Psoas muscle (tissue), 7 donors: ENCODE measurements at regions not wholly inside any gene's neighbourhood (a gene's known extent, or its start where the extent isn't known, plus 50 kb on each side); places are given as distances from the start of the nearest gene placed in this dataset.
A peak's percentile ranks its signal among the peaks of the same experiment; 100 is the strongest.

ENCODE experiments used
- ATAC-seq, 4 donors: fragments of 200-7000 bp; cut with Tn5 transposase; one replicate each; pipeline ENCODE4 v1.9.1; 2020; ENCODE audit warnings: moderate library complexity in 3 of 4, mild to moderate bottlenecking in 2 of 4
- DNase-seq, 2 donors: peaks; one replicate each; pipeline ENCODE4 v3.0.0-alpha.2; 2020
- H3K27ac ChIP-seq: fragments of 200-600 bp; one replicate; pipeline ENCODE4 v1.8.0; 2022
- H3K27me3 ChIP-seq, 3 donors: fragments of 200-600 bp in 1 of 3; one replicate each; pipeline versions ENCODE4 v1.6.1 to v1.8.0; 2013 to 2022; ENCODE audit warnings: low read length in 2 of 3, mild to moderate bottlenecking in 2 of 3, moderate library complexity in 1 of 3; ENCODE audit not compliant: insufficient read depth in 3 of 3
- H3K36me3 ChIP-seq, 2 donors: fragments of 200-600 bp in 1 of 2; one replicate each; pipeline versions ENCODE4 v1.6.1 to v1.8.0; 2013 to 2022; ENCODE audit warnings: low read depth in 1 of 2, mild to moderate bottlenecking in 1 of 2, moderate library complexity in 1 of 2; ENCODE audit not compliant: insufficient read depth in 1 of 2
- H3K4me1 ChIP-seq: fragments of 200-600 bp; one replicate; pipeline ENCODE4 v1.8.0; 2022
- H3K4me3 ChIP-seq: fragments of 200-600 bp; one replicate; pipeline ENCODE4 v1.8.0; 2022; ENCODE audit warnings: mild to moderate bottlenecking
- H3K9me3 ChIP-seq: fragments of 200-600 bp; one replicate; pipeline ENCODE4 v1.8.0; 2022
- CTCF ChIP-seq: fragments of 200-600 bp; IDR thresholded peaks from one replicate; pipeline ENCODE4 v1.8.0; 2022; ENCODE audit warnings: antibody characterized with exemption
- WGBS, 3 donors: extraction: QIAGEN DNeasy Blood & Tissue Kit; methylation state at CpG; one replicate each; pipeline versions ENCODE4 v1.1.6 to v1.1.7; 2013; 5-methylcytosine and 5-hydroxymethylcytosine counted together
- intact Hi-C, 2 donors: fragments of 100-400 bp; cut with DNase I; formaldehyde crosslinking; loops; one replicate each; pipeline versions ENCODE4 v1.11.0 to v1.14.2; 2022
- donor health status: healthy with polysubstance abuse.
- donor health status: DM: no; HTN: no; CAD: no; lungs with moderate emphysema.
- donor health status: Bipolar disorder and iron deficiency.
- donor health status: healthy.
- donor health status: DM: yes; HTN: yes; CAD: no.
- donor health status: DM: no; HTN: no; CAD: no.
- donor health status: DM: yes; HTN: yes; CAD: no.

- no peak for TF ChIP-seq CTCF
- ATAC-seq (peak in 1 of 4 donors; percentile 32), DNase-seq (peak; percentile 8 to 55)
- Histone ChIP-seq H3K9me3 (no peaks in the 10 kb centered on the region), H3K4me3 (no peak overlapping the region), H3K36me3 (peaks cover 0 to 13% of the 10 kb centered on the region in 2 donors), H3K27me3 (no peaks in the 10 kb centered on the region), H3K4me1 (no peaks in the 10 kb centered on the region), H3K27ac (no peak overlapping the region)
- WGBS, 3 donors: 32 to 45% (median 39%) methylated on average over 10 of the region's 10 CpGs
- intact Hi-C loops: no loop called here
Measured at GRCh38 chr3:127037971-127038446, 55.1 kb downstream of the PLXNA1 start.

GRCh38 chr3:127038466-127038865 lies 55.6 kb downstream of the PLXNA1 start:
- Histone ChIP-seq H3K9me3 (no peaks in the 10 kb centered on the region), H3K4me1 (no peaks in the 10 kb centered on the region), H3K27ac (no peak overlapping the region), H3K27me3 (no peaks in the 10 kb centered on the region), H3K4me3 (no peak overlapping the region), H3K36me3 (peaks cover 0 to 9% of the 10 kb centered on the region in 2 donors)
- intact Hi-C loops: no loop called here
- peak in 1 of 4 donors; percentile 5 for ATAC-seq
- TF ChIP-seq CTCF: no peak
- DNase-seq: peak; percentile 5 to 41
- 29 to 49% (median 39%) methylated on average over 14 of the region's 14 CpGs for WGBS, 3 donors

- TF ChIP-seq CTCF: no peak
- no peaks in the 10 kb centered on the region for H3K4me1 ChIP-seq
- no peaks in the 10 kb centered on the region for H3K9me3 ChIP-seq
- WGBS, 3 donors: 79 to 88% (median 79%) methylated on average over 12 of the region's 12 CpGs
- intact Hi-C loops: no loop called here
- ATAC-seq (no peak), DNase-seq (peak; percentile 13 to 49)
- H3K36me3 ChIP-seq: peaks cover 0 to 3% of the 10 kb centered on the region in 2 donors
- H3K27me3 ChIP-seq: no peaks in the 10 kb centered on the region
- no peak overlapping the region for H3K4me3 ChIP-seq
- H3K27ac ChIP-seq: no peak overlapping the region
Measured at GRCh38 chr3:127038923-127039581, 56.1 kb downstream of the PLXNA1 start.

GRCh38 chr3:127039719-127040118 lies 56.8 kb downstream of the PLXNA1 start:
- no peak overlapping the region for H3K4me3 ChIP-seq
- DNase-seq (peak; percentile 7 to 34), ATAC-seq (no peak)
- intact Hi-C loops: no loop called here
- no peaks in the 10 kb centered on the region for H3K36me3 ChIP-seq
- H3K4me1 ChIP-seq: no peaks in the 10 kb centered on the region
- H3K27me3 ChIP-seq: no peaks in the 10 kb centered on the region
- no peaks in the 10 kb centered on the region for H3K9me3 ChIP-seq
- no peak for TF ChIP-seq CTCF
- 90% methylated on average over 9 of the region's 9 CpGs for WGBS, 3 donors
- no peak overlapping the region for H3K27ac ChIP-seq

GRCh38 chr3:127040216-127040615 lies 57.3 kb downstream of the PLXNA1 start:
- DNase-seq (no peak), ATAC-seq (no peak)
- Histone ChIP-seq H3K4me3 (no peak overlapping the region), H3K4me1 (no peaks in the 10 kb centered on the region), H3K9me3 (no peaks in the 10 kb centered on the region), H3K36me3 (no peaks in the 10 kb centered on the region), H3K27me3 (no peaks in the 10 kb centered on the region), H3K27ac (no peak overlapping the region)
- TF ChIP-seq CTCF: no peak
- intact Hi-C loops: no loop called here
- WGBS, 3 donors: 75 to 90% (median 81%) methylated on average over 4 of the region's 4 CpGs
